Stimulated activated CD4-positive, alpha-beta T cell treated with anti-CD3 and anti-CD28 coated beads, Interleukin-4, amount 100 ng/mL, for 1 hour (primary cell): ENCODE measurements at regions not wholly inside any gene's neighbourhood (a gene's known extent, or its start where the extent isn't known, plus 50 kb on each side); places are given as distances from the start of the nearest gene placed in this dataset.
A peak's percentile ranks its signal among the peaks of the same experiment; 100 is the strongest.

Experiments
- DNase-seq: peaks from one replicate; pipeline ENCODE4 v3.0.0-alpha.2; 2020

- DNase-seq = no peak
Measured at GRCh38 chr3:68049776-68050175, 395.4 kb upstream of the SUCLG2 start.

GRCh38 chr3:68045976-68046375 is 391.6 kb upstream of the SUCLG2 start:
- DNase-seq = no peak

GRCh38 chr3:68033867-68034266 is 379.5 kb upstream of the SUCLG2 start:
- no peak for DNase-seq

- DNase-seq = no peak
Measured at GRCh38 chr3:68032209-68032608, 377.8 kb upstream of the SUCLG2 start.

GRCh38 chr3:68025189-68025588 is 370.8 kb upstream of the SUCLG2 start:
- no peak for DNase-seq

GRCh38 chr3:68019876-68020275 is 365.5 kb upstream of the SUCLG2 start:
- no peak for DNase-seq

GRCh38 chr3:68018275-68018674 is 363.9 kb upstream of the SUCLG2 start:
- DNase-seq = no peak

- DNase-seq = no peak
Measured at GRCh38 chr3:68017069-68017468, 362.7 kb upstream of the SUCLG2 start.

GRCh38 chr3:68009900-68010299 is 355.5 kb upstream of the SUCLG2 start:
- DNase-seq = no peak

GRCh38 chr3:68007621-68008226 is 353.3 kb upstream of the SUCLG2 start:
- DNase-seq = peak; percentile 30

- DNase-seq = no peak
Measured at GRCh38 chr3:68006646-68007045, 352.2 kb upstream of the SUCLG2 start.

- DNase-seq = no peak
Measured at GRCh38 chr3:68004091-68004490, 349.7 kb upstream of the SUCLG2 start.

- DNase-seq = no peak
Measured at GRCh38 chr3:67998281-67998680, 343.9 kb upstream of the SUCLG2 start.

GRCh38 chr3:67995206-67995605 is 340.8 kb upstream of the SUCLG2 start:
- DNase-seq = no peak

- no peak for DNase-seq
Measured at GRCh38 chr3:67986706-67987105, 332.3 kb upstream of the SUCLG2 start.

GRCh38 chr3:67983166-67983565 is 328.8 kb upstream of the SUCLG2 start:
- DNase-seq = no peak

- DNase-seq = no peak
Measured at GRCh38 chr3:67981077-67981476, 326.7 kb upstream of the SUCLG2 start.

GRCh38 chr3:67979342-67979741 is 324.9 kb upstream of the SUCLG2 start:
- DNase-seq = no peak

- DNase-seq = no peak
Measured at GRCh38 chr3:67977762-67978161, 323.4 kb upstream of the SUCLG2 start.

- DNase-seq = no peak
Measured at GRCh38 chr3:67976663-67977062, 322.3 kb upstream of the SUCLG2 start.

GRCh38 chr3:67964596-67964995 is 310.2 kb upstream of the SUCLG2 start:
- no peak for DNase-seq

- DNase-seq = no peak
Measured at GRCh38 chr3:67957268-67957667, 302.9 kb upstream of the SUCLG2 start.

GRCh38 chr3:67947808-67948508 is 293.5 kb upstream of the SUCLG2 start:
- peak; percentile 43 for DNase-seq

GRCh38 chr3:67946436-67946835 is 292.0 kb upstream of the SUCLG2 start:
- no peak for DNase-seq

GRCh38 chr3:67943546-67943945 is 289.1 kb upstream of the SUCLG2 start:
- no peak for DNase-seq
